CD14-positive monocyte (primary cell): ENCODE measurements at regions not wholly inside any gene's neighbourhood (a gene's known extent, or its start where the extent isn't known, plus 50 kb on each side); places are given as distances from the start of the nearest gene placed in this dataset.

Experiments
- DNase-seq, 3 donors: peaks; one replicate each; pipeline ENCODE4 v3.0.0-alpha.2; 2011 to 2022
- H2AFZ ChIP-seq: 2 replicates; pipeline ENCODE4 v1.6.0; 2012; ENCODE audit warnings: mild to moderate bottlenecking, low read depth, low read length, inconsistent platforms; ENCODE audit not compliant: insufficient read depth, poor library complexity, severe bottlenecking
- H3K27ac ChIP-seq, 2 donors: 1 replicate in 1 of 2; 2 replicates in 1 of 2; pipeline ENCODE4 v1.5.1; 2012 to 2013; ENCODE audit warnings: low read length in 2 of 2, control low read depth in 1 of 2, inconsistent platforms in 1 of 2, low read depth in 1 of 2, mild to moderate bottlenecking in 1 of 2
- H3K27me3 ChIP-seq, 2 donors: one replicate each; pipeline versions ENCODE4 v1.6.0 to v1.6.1; 2011 to 2013; ENCODE audit warnings: low read length in 2 of 2; ENCODE audit not compliant: control insufficient read depth in 2 of 2, insufficient read depth in 2 of 2
- H3K36me3 ChIP-seq, 2 donors: replicated peaks in 1 of 2; 1 replicate in 1 of 2; 2 replicates in 1 of 2; pipeline versions ENCODE4 v1.5.1 to v1.6.1; 2012 to 2013; ENCODE audit warnings: low read length in 2 of 2, control low read depth in 1 of 2, inconsistent platforms in 1 of 2, mild to moderate bottlenecking in 1 of 2; ENCODE audit not compliant: insufficient read depth in 2 of 2, control insufficient read depth in 1 of 2
- H3K4me1 ChIP-seq, 2 donors: 1 replicate in 1 of 2; 2 replicates in 1 of 2; pipeline versions ENCODE4 v1.5.1 to v1.6.1; 2012 to 2013; ENCODE audit warnings: low read length in 2 of 2, control low read depth in 1 of 2, inconsistent platforms in 1 of 2, mild to moderate bottlenecking in 1 of 2, moderate library complexity in 1 of 2; ENCODE audit not compliant: insufficient read depth in 2 of 2, control insufficient read depth in 1 of 2
- H3K4me2 ChIP-seq: replicated peaks from 2 replicates; pipeline ENCODE3; 2012; ENCODE audit warnings: low read length, moderate library complexity, mild to moderate bottlenecking; ENCODE audit not compliant: poor library complexity, severe bottlenecking; ENCODE audit errors: extremely low read depth
- H3K4me3 ChIP-seq, 3 experiments: fragments of 200-600 bp in 1 of 3; sonication (generic) in 1 of 3; replicated peaks in 1 of 3; 1 replicate in 2 of 3; 2 replicates in 1 of 3; pipeline ENCODE4 v1.5.1; 2011 to 2013; ENCODE audit warnings: low read length in 3 of 3, mild to moderate bottlenecking in 3 of 3, control low read depth in 2 of 3, low read depth in 2 of 3, inconsistent platforms in 1 of 3, moderate library complexity in 1 of 3
- H3K79me2 ChIP-seq: 2 replicates; pipeline ENCODE4 v1.6.0; 2012; ENCODE audit warnings: mild to moderate bottlenecking, control low read depth, inconsistent platforms, low read length, moderate library complexity; ENCODE audit not compliant: insufficient read depth
- H3K9ac ChIP-seq: 2 replicates; pipeline ENCODE4 v1.6.0; 2017; ENCODE audit warnings: low read length, mild to moderate bottlenecking; ENCODE audit not compliant: insufficient read depth, poor library complexity, severe bottlenecking
- H3K9me3 ChIP-seq, 2 donors: replicated peaks in 1 of 2; 1 replicate in 1 of 2; 2 replicates in 1 of 2; pipeline versions ENCODE4 v1.5.1 to v1.6.1; 2012 to 2013; ENCODE audit warnings: low read length in 2 of 2, control low read depth in 1 of 2; ENCODE audit not compliant: control insufficient read depth in 1 of 2, insufficient read depth in 1 of 2
- H4K20me1 ChIP-seq: 2 replicates; pipeline ENCODE4 v1.6.0; 2012; ENCODE audit warnings: mild to moderate bottlenecking, low read length, control low read depth, moderate library complexity; ENCODE audit not compliant: insufficient read depth
- H3K27ac Mint-ChIP-seq, 7 donors: one replicate each; pipeline ENCODE4 v1.8.0; 2020; ENCODE audit warnings: mild to moderate bottlenecking in 7 of 7, mixed read lengths in 7 of 7, moderate library complexity in 6 of 7, inconsistent platforms in 2 of 7
- H3K27me3 Mint-ChIP-seq, 3 donors: one replicate each; pipeline ENCODE4 v1.8.0; 2021 to 2022; ENCODE audit warnings: low read depth in 3 of 3, mild to moderate bottlenecking in 3 of 3, mixed read lengths in 3 of 3, moderate library complexity in 3 of 3, inconsistent platforms in 1 of 3
- H3K36me3 Mint-ChIP-seq, 2 donors: one replicate each; pipeline ENCODE4 v1.8.0; 2020; ENCODE audit warnings: mixed read lengths in 2 of 2, inconsistent platforms in 1 of 2, mild to moderate bottlenecking in 1 of 2
- H3K4me1 Mint-ChIP-seq: one replicate; pipeline ENCODE4 v1.8.0; 2020; ENCODE audit warnings: mild to moderate bottlenecking, mixed read lengths
- H3K4me3 Mint-ChIP-seq, 2 donors: one replicate each; pipeline ENCODE4 v1.8.0; 2020; ENCODE audit warnings: mild to moderate bottlenecking in 2 of 2, mixed read lengths in 2 of 2, moderate library complexity in 1 of 2
- H3K9me3 Mint-ChIP-seq, 7 donors: one replicate each; pipeline ENCODE4 v1.8.0; 2020 to 2022; ENCODE audit warnings: mixed read lengths in 7 of 7, mild to moderate bottlenecking in 6 of 7, moderate library complexity in 6 of 7, inconsistent platforms in 2 of 7
- CTCF ChIP-seq: fragments of 200-600 bp; IDR thresholded peaks from one replicate; pipeline ENCODE4 v1.8.0; 2022; ENCODE audit warnings: antibody characterized with exemption, mild to moderate bottlenecking
- WGBS: methylation state at CpG from one replicate; pipeline ENCODE4 v1.1.5; 2013; ENCODE audit warnings: missing lambda C conversion rate; ENCODE audit not compliant: insufficient coverage; 5-methylcytosine and 5-hydroxymethylcytosine counted together
- intact Hi-C, 2 donors: fragments of 100-400 bp; cut with micrococcal nuclease; formaldehyde crosslinking; loops; one replicate each; pipeline versions ENCODE4 v1.15.0 to v1.15.1; 2023

- intact Hi-C loops: no loop called here
- H3K4me3 Mint-ChIP-seq: no peak overlapping the region
Measured at GRCh38 chr14:80315681-80316080, 104.4 kb upstream of the DIO2 start.

DNA sequence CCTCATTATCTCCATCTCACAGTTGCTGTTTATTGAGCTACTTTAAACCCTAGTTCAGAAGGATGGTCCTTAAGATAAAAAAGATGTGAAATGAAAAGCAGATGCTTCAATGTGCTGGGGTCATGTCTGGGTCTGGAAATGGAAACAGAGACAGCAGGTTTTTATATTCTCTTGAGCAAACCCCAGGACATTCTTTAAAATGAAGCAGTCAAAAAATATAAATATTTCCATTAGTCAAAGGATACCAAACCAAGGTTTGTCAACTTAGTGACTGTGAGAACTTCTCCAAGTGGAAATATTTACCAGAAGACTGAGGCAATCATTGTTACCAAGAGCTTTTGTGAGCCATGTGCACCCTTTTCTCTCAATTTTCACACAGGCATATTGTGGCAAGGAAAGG lies 102.5 kb upstream of the DIO2 start:
- Mint-ChIP-seq H3K4me3 (no peak overlapping the region), H3K4me1 (no peaks in the 10 kb centered on the region), H3K36me3 (no peaks in the 10 kb centered on the region), H3K27ac (no peak overlapping the region), H3K27me3 (peaks cover 0 to 1% (median 0%) of the 10 kb centered on the region in 3 donors), H3K9me3 (peaks cover 2 to 9% (median 4%) of the 10 kb centered on the region in 7 donors)
- no peak for DNase-seq
- no peak overlapping the region for H3K4me2 ChIP-seq
- H3K27me3 ChIP-seq: no peaks in the 10 kb centered on the region
- H3K79me2 ChIP-seq: no peaks in the 10 kb centered on the region
- intact Hi-C loops: no loop called here
- H3K9me3 ChIP-seq: peaks cover 0 to 3% of the 10 kb centered on the region in 2 donors
- no peaks in the 10 kb centered on the region for H4K20me1 ChIP-seq
- TF ChIP-seq CTCF: no peak
- H3K27ac ChIP-seq: no peak overlapping the region
- no peak overlapping the region for H3K9ac ChIP-seq
- H2AFZ ChIP-seq: no peak overlapping the region
- H3K4me1 ChIP-seq: no peaks in the 10 kb centered on the region
- H3K36me3 ChIP-seq: no peaks in the 10 kb centered on the region
- no peak overlapping the region for H3K4me3 ChIP-seq

More at GRCh38 chr14:80315681-80316080, 104.4 kb upstream of the DIO2 start:
- H3K4me2 ChIP-seq: no peak overlapping the region
- H3K4me3 ChIP-seq: no peak overlapping the region
- H3K9me3 ChIP-seq: peaks cover 0 to 3% of the 10 kb centered on the region in 2 donors
- no peaks in the 10 kb centered on the region for H3K4me1 ChIP-seq
- no peak overlapping the region for H3K27ac Mint-ChIP-seq
- no peak overlapping the region for H2AFZ ChIP-seq
- no peaks in the 10 kb centered on the region for H4K20me1 ChIP-seq
- peaks cover 0 to 1% (median 0%) of the 10 kb centered on the region in 3 donors for H3K27me3 Mint-ChIP-seq
- no peak overlapping the region for H3K9ac ChIP-seq
- H3K79me2 ChIP-seq: no peaks in the 10 kb centered on the region
- no CpG with 5 or more reads among the region's 1 CpG for WGBS
- H3K27ac ChIP-seq: no peak overlapping the region
- peaks cover 0 to 16% (median 3%) of the 10 kb centered on the region in 7 donors for H3K9me3 Mint-ChIP-seq
- no peaks in the 10 kb centered on the region for H3K4me1 Mint-ChIP-seq
- H3K36me3 ChIP-seq: no peaks in the 10 kb centered on the region
- no peaks in the 10 kb centered on the region for H3K27me3 ChIP-seq
- TF ChIP-seq CTCF: no peak
- no peaks in the 10 kb centered on the region for H3K36me3 Mint-ChIP-seq
- no peak for DNase-seq
